Duodenal mucosa (tissue), 2 donors: ENCODE measurements at regions not wholly inside any gene's neighbourhood (a gene's known extent, or its start where the extent isn't known, plus 50 kb on each side); places are given as distances from the start of the nearest gene placed in this dataset.

Experiments used
- H3K27ac ChIP-seq: one replicate; pipeline ENCODE4 v1.7.0; 2013; ENCODE audit warnings: low read depth, low read length
- H3K27me3 ChIP-seq, 2 donors: one replicate each; pipeline ENCODE4 v1.7.0; 2013; ENCODE audit warnings: low read length in 2 of 2, control low read depth in 1 of 2; ENCODE audit not compliant: insufficient read depth in 2 of 2, control insufficient read depth in 1 of 2
- H3K36me3 ChIP-seq, 2 donors: one replicate each; pipeline ENCODE4 v1.7.0; 2013; ENCODE audit warnings: low read length in 2 of 2, control low read depth in 1 of 2; ENCODE audit not compliant: insufficient read depth in 2 of 2, control insufficient read depth in 1 of 2
- H3K4me1 ChIP-seq, 2 donors: one replicate each; pipeline ENCODE4 v1.7.0; 2013; ENCODE audit warnings: low read length in 2 of 2, control low read depth in 1 of 2; ENCODE audit not compliant: insufficient read depth in 2 of 2, control insufficient read depth in 1 of 2
- H3K4me3 ChIP-seq, 2 donors: one replicate each; pipeline ENCODE4 v1.7.0; 2013; ENCODE audit warnings: low read length in 2 of 2, low read depth in 1 of 2
- H3K9ac ChIP-seq, 2 donors: one replicate each; pipeline ENCODE4 v1.7.0; 2013; ENCODE audit warnings: low read length in 2 of 2, low read depth in 1 of 2
- H3K9me3 ChIP-seq, 2 donors: one replicate each; pipeline ENCODE4 v1.7.0; 2013; ENCODE audit warnings: low read length in 2 of 2, control low read depth in 1 of 2; ENCODE audit not compliant: control insufficient read depth in 1 of 2

GRCh38 chr2:16266571-16266970 lies 326.2 kb downstream of the MYCN start:
- Histone ChIP-seq H3K27me3 (no peaks in the 10 kb centered on the region), H3K4me1 (no peaks in the 10 kb centered on the region), H3K36me3 (no peaks in the 10 kb centered on the region), H3K9ac (no peak overlapping the region), H3K9me3 (no peaks in the 10 kb centered on the region), H3K4me3 (no peak overlapping the region), H3K27ac (no peak overlapping the region)

GRCh38 chr2:16264931-16265540 lies 324.7 kb downstream of the MYCN start:
- Histone ChIP-seq H3K4me3 (no peak overlapping the region), H3K27ac (no peak overlapping the region), H3K4me1 (no peaks in the 10 kb centered on the region), H3K27me3 (no peaks in the 10 kb centered on the region), H3K9me3 (no peaks in the 10 kb centered on the region), H3K36me3 (no peaks in the 10 kb centered on the region), H3K9ac (no peak overlapping the region)

- Histone ChIP-seq H3K9me3 (no peaks in the 10 kb centered on the region), H3K27me3 (no peaks in the 10 kb centered on the region), H3K9ac (no peak overlapping the region), H3K27ac (no peak overlapping the region), H3K4me3 (no peak overlapping the region), H3K4me1 (no peaks in the 10 kb centered on the region), H3K36me3 (no peaks in the 10 kb centered on the region)
These were observed 324.1 kb downstream of the MYCN start for GRCh38 chr2:16264491-16264890.

GRCh38 chr2:16263241-16263890 lies 323.0 kb downstream of the MYCN start:
- no peaks in the 10 kb centered on the region for H3K4me1 ChIP-seq
- H3K9me3 ChIP-seq = no peaks in the 10 kb centered on the region
- no peak overlapping the region for H3K27ac ChIP-seq
- H3K9ac ChIP-seq = no peak overlapping the region
- H3K4me3 ChIP-seq = no peak overlapping the region
- H3K36me3 ChIP-seq = no peaks in the 10 kb centered on the region
- no peaks in the 10 kb centered on the region for H3K27me3 ChIP-seq

- Histone ChIP-seq H3K36me3 (no peaks in the 10 kb centered on the region), H3K9ac (no peak overlapping the region), H3K4me1 (no peaks in the 10 kb centered on the region), H3K9me3 (no peaks in the 10 kb centered on the region), H3K27ac (no peak overlapping the region), H3K27me3 (no peaks in the 10 kb centered on the region), H3K4me3 (no peak overlapping the region)
These were observed 322.3 kb downstream of the MYCN start for GRCh38 chr2:16262526-16263178.

- no peaks in the 10 kb centered on the region for H3K9me3 ChIP-seq
- H3K27ac ChIP-seq = no peak overlapping the region
- H3K9ac ChIP-seq = no peak overlapping the region
- no peaks in the 10 kb centered on the region for H3K36me3 ChIP-seq
- no peaks in the 10 kb centered on the region for H3K4me1 ChIP-seq
- no peaks in the 10 kb centered on the region for H3K27me3 ChIP-seq
- H3K4me3 ChIP-seq = no peak overlapping the region
These were observed 321.4 kb downstream of the MYCN start for GRCh38 chr2:16261791-16262190.

- H3K4me1 ChIP-seq = no peaks in the 10 kb centered on the region
- no peak overlapping the region for H3K9ac ChIP-seq
- no peaks in the 10 kb centered on the region for H3K27me3 ChIP-seq
- no peaks in the 10 kb centered on the region for H3K36me3 ChIP-seq
- H3K9me3 ChIP-seq = no peaks in the 10 kb centered on the region
- no peak overlapping the region for H3K27ac ChIP-seq
- H3K4me3 ChIP-seq = no peak overlapping the region
These were observed 320.7 kb downstream of the MYCN start for GRCh38 chr2:16261071-16261470.

GRCh38 chr2:16260041-16260830 lies 319.9 kb downstream of the MYCN start:
- H3K27ac ChIP-seq = no peak overlapping the region
- no peaks in the 10 kb centered on the region for H3K27me3 ChIP-seq
- no peaks in the 10 kb centered on the region for H3K4me1 ChIP-seq
- H3K4me3 ChIP-seq = no peak overlapping the region
- H3K9ac ChIP-seq = no peak overlapping the region
- no peaks in the 10 kb centered on the region for H3K36me3 ChIP-seq
- H3K9me3 ChIP-seq = no peaks in the 10 kb centered on the region

- H3K4me3 ChIP-seq = no peak overlapping the region
- H3K9ac ChIP-seq = no peak overlapping the region
- no peak overlapping the region for H3K27ac ChIP-seq
- H3K4me1 ChIP-seq = no peaks in the 10 kb centered on the region
- H3K27me3 ChIP-seq = no peaks in the 10 kb centered on the region
- no peaks in the 10 kb centered on the region for H3K9me3 ChIP-seq
- no peaks in the 10 kb centered on the region for H3K36me3 ChIP-seq
These were observed 318.7 kb downstream of the MYCN start for GRCh38 chr2:16259010-16259409.

GRCh38 chr2:16258350-16258749 lies 318.0 kb downstream of the MYCN start:
- no peak overlapping the region for H3K4me3 ChIP-seq
- H3K4me1 ChIP-seq = no peaks in the 10 kb centered on the region
- H3K27me3 ChIP-seq = no peaks in the 10 kb centered on the region
- no peak overlapping the region for H3K9ac ChIP-seq
- no peak overlapping the region for H3K27ac ChIP-seq
- H3K9me3 ChIP-seq = no peaks in the 10 kb centered on the region
- H3K36me3 ChIP-seq = no peaks in the 10 kb centered on the region
